ENCODE measurements at regions not wholly inside any gene's neighbourhood (a gene's known extent, or its start where the extent isn't known, plus 50 kb on each side); places are given as distances from the start of the nearest gene placed in this dataset.
"Not testable (repeated sequence)": the region's sequence is repeated elsewhere in the genome, so short reads cannot be mapped to it uniquely, and the experiment has no call there.

DNA sequence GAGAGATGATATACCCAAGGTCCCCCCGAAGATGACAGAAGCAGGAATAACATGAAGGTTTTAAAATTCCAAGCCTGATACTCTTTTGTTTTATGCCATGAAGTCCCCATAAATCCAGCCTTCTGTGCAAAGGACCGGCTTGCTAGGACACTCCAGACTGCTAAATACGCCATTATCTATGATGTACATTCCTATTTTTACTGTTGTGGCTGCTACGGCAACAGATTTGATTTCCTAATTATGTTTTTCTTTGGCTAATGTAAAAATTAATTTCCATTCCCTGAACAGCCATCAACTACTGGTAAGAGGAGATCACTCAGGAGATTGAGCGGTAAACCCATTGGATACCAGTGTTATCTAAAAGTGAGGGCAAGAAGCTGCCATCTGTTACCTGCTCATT, 1090.8 kb downstream of the TYW1 start:
- Histone ChIP-seq H3K4me3 (no peak overlapping the region), H3K27me3 (replicated peaks; ENCODE audit: insufficient read depth) (no peaks in the 10 kb centered on the region), H3K4me1 (ENCODE audit: control insufficient read depth in 1 of 2, low read depth in 2 of 2) (no peaks in the 10 kb centered on the region), H3K27ac (no peak overlapping the region), H3K36me3 (no peaks in the 10 kb centered on the region), H3K9me3 (peaks cover 3% of the 10 kb centered on the region)
- ATAC-seq (ENCODE audit: insufficient number of reproducible peaks, low FRiP score, low read depth) (no peak), DNase-seq (ENCODE audit: low spot score) (no peak)
- TF ChIP-seq, protein P1, sequence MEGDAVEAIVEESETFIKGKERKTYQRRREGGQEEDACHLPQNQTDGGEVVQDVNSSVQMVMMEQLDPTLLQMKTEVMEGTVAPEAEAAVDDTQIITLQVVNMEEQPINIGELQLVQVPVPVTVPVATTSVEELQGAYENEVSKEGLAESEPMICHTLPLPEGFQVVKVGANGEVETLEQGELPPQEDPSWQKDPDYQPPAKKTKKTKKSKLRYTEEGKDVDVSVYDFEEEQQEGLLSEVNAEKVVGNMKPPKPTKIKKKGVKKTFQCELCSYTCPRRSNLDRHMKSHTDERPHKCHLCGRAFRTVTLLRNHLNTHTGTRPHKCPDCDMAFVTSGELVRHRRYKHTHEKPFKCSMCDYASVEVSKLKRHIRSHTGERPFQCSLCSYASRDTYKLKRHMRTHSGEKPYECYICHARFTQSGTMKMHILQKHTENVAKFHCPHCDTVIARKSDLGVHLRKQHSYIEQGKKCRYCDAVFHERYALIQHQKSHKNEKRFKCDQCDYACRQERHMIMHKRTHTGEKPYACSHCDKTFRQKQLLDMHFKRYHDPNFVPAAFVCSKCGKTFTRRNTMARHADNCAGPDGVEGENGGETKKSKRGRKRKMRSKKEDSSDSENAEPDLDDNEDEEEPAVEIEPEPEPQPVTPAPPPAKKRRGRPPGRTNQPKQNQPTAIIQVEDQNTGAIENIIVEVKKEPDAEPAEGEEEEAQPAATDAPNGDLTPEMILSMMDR (IDR thresholded peaks at IDR 0.05) = no peak

DNA sequence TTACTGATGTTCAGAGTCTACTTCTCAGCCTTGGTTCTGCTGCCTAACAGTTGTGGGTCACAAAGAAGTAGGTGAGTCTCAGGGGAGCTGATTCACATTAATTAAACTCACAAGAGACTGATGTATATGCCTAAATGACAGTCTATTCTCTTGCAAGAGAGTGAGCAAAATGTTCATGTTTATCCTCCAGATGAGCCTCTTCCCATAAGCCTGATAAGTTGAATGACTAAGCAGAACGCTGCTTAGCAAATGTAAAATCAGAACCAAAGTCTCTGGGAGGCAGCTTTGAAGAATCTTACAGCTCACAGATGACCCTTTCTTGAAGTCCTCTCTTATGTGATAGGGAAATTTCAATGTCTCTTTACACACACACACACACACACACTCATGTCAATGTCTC, 1092.2 kb downstream of the TYW1 start:
- H3K27me3 ChIP-seq (replicated peaks; ENCODE audit: insufficient read depth) = no peaks in the 10 kb centered on the region
- H3K9me3 ChIP-seq = no peaks in the 10 kb centered on the region
- no peaks in the 10 kb centered on the region for H3K4me1 ChIP-seq (ENCODE audit: control insufficient read depth in 1 of 2, low read depth in 2 of 2)
- no peak overlapping the region for H3K27ac ChIP-seq
- no peak overlapping the region for H3K4me3 ChIP-seq
- DNase-seq (ENCODE audit: low spot score) (no peak), ATAC-seq (ENCODE audit: insufficient number of reproducible peaks, low FRiP score, low read depth) (no peak)
- TF ChIP-seq, protein P1 (IDR thresholded peaks at IDR 0.05) = no peak
- H3K36me3 ChIP-seq = no peaks in the 10 kb centered on the region

DNA sequence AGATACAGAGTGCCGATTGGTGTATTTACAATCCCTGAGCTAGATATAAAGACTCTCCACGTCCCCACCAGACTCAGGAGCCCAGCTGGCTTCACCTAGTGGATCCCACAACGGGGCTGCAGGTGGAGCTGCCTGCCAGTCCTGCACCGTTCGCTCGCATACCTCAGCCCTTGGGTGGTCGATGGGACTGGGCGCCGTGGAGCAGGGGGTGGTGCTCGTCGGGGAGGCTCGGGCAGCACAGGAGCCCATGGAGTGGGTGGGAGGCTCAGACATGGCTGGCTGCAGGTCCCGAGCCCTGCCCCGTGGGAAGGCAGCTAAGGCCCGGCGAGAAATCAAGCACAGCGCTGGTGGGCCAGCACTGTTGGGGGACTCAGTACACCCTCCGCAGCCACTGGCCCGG, 1093.6 kb downstream of the TYW1 start:
- H3K4me3 ChIP-seq; H3K36me3 ChIP-seq; H3K4me1 ChIP-seq (ENCODE audit: control insufficient read depth in 1 of 2, low read depth in 2 of 2); H3K27ac ChIP-seq; H3K9me3 ChIP-seq; H3K27me3 ChIP-seq (replicated peaks; ENCODE audit: insufficient read depth); ATAC-seq (ENCODE audit: insufficient number of reproducible peaks, low FRiP score, low read depth); DNase-seq (ENCODE audit: low spot score): not testable (repeated sequence)

DNA sequence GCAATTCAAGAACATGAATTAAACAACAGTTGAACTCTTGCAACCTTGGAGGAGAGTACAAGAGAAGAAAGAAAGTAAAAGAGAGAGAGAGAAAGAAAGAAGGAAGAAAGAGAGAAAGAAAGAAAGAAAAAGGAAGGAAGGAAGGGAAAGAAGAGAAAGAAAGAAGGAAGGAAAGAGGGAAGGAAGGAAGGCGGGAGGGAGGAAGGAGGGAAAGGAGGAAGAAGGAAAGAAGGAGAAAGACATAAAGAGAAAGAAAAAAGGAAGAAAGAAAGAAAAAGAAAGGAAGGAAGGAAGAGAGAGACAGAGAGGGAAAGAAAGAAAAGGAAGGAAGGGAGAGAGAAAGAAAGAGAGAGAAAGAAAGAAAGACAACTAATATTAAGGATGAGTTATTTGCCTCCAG, 1106.7 kb downstream of the TYW1 start:
- no peaks in the 10 kb centered on the region for H3K36me3 ChIP-seq
- H3K4me1 ChIP-seq (ENCODE audit: control insufficient read depth in 1 of 2, low read depth in 2 of 2) = no peaks in the 10 kb centered on the region
- no peak overlapping the region for H3K27ac ChIP-seq
- TF ChIP-seq, protein P1 (IDR thresholded peaks at IDR 0.05) = no peak
- DNase-seq (ENCODE audit: low spot score) (no peak), ATAC-seq (ENCODE audit: insufficient number of reproducible peaks, low FRiP score, low read depth) (no peak)
- H3K27me3 ChIP-seq (replicated peaks; ENCODE audit: insufficient read depth) = no peaks in the 10 kb centered on the region
- H3K4me3 ChIP-seq = no peak overlapping the region
- H3K9me3 ChIP-seq = no peaks in the 10 kb centered on the region

DNA sequence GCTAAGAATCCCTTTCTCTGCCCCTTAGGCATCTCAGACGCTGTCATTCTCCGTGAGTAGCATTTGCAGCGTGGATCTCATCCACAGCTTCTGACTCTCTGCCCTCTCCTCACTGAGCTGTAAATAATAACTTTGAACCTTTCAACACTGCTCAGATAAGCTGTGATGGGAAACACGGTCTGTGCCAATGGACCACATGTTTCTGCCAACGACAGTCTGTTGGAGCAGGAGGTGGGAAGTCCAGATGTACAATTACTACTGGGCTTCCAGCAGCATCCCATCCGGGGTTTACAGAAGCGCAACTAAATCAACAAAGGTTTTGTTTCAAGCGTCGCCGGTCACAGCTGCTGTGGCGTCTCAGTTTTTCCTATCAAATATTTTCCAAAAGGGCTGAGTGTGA, 1110.6 kb downstream of the TYW1 start:
- ATAC-seq (ENCODE audit: insufficient number of reproducible peaks, low FRiP score, low read depth) (no peak), DNase-seq (ENCODE audit: low spot score) (no peak)
- TF ChIP-seq, protein P1 (IDR thresholded peaks at IDR 0.05) = no peak
- Histone ChIP-seq H3K4me3 (no peak overlapping the region), H3K36me3 (no peaks in the 10 kb centered on the region), H3K4me1 (ENCODE audit: control insufficient read depth in 1 of 2, low read depth in 2 of 2) (no peaks in the 10 kb centered on the region), H3K9me3 (no peaks in the 10 kb centered on the region), H3K27ac (no peak overlapping the region), H3K27me3 (replicated peaks; ENCODE audit: insufficient read depth) (no peaks in the 10 kb centered on the region)

DNA sequence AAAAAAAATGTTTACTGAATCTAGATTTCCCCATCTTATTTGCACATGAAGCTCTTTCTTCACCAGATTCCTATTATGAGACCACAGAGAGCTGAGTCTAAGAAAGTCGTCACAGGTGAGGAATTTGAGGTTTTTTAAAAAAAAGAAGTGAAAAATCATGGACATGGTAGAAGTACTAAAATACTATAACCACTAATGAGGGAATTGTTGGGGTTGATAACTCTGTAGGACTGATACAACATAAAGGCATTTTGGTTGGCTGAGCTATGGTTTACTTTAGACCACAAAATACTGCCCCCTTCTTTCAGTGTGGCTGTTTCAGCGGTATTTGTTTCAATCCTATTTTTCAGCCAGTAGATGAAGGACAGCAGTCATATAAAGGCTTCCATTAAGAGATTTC, 1111.3 kb downstream of the TYW1 start:
- TF ChIP-seq, protein P1 (IDR thresholded peaks at IDR 0.05) = no peak
- no peaks in the 10 kb centered on the region for H3K9me3 ChIP-seq
- H3K27ac ChIP-seq = no peak overlapping the region
- ATAC-seq (ENCODE audit: insufficient number of reproducible peaks, low FRiP score, low read depth) = no peak
- no peak for DNase-seq (ENCODE audit: low spot score)
- H3K4me3 ChIP-seq = no peak overlapping the region
- no peaks in the 10 kb centered on the region for H3K4me1 ChIP-seq (ENCODE audit: control insufficient read depth in 1 of 2, low read depth in 2 of 2)
- H3K27me3 ChIP-seq (replicated peaks; ENCODE audit: insufficient read depth) = no peaks in the 10 kb centered on the region
- no peaks in the 10 kb centered on the region for H3K36me3 ChIP-seq
